HUDEP-2 (cell line): ENCODE measurements at regions not wholly inside any gene's neighbourhood (a gene's known extent, or its start where the extent isn't known, plus 50 kb on each side); places are given as distances from the start of the nearest gene placed in this dataset.
"Not testable (repeated sequence)": the region's sequence is repeated elsewhere in the genome, so short reads cannot be mapped to it uniquely, and the experiment has no call there.

Source experiments
- DNase-seq, 76 experiments: peaks; one replicate each; lab custom pipeline; 2025; ENCODE audit not compliant: unreplicated experiment in 76 of 76; lab: John Stamatoyannopoulos, UW

DNA sequence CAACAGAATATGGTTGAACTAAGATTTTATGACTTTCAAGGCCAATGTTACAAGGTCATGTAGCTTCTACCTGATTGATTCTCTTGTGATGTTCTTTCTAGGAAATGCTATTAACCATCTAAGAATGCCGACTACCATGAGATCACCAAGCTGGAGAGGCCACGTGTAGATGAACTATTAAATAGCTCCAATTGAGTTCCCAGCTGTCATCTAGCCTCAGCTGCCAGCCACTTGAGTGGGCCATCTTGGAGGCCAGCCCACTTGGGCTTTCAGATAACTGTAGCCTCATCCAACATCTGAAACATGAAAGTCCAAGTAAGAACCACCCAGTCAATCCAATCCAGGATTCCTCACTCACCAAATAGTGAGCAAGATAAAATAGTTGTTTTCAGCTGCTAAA lies 376.9 kb upstream of the TMEFF2 start:
- no peak for DNase-seq

DNA sequence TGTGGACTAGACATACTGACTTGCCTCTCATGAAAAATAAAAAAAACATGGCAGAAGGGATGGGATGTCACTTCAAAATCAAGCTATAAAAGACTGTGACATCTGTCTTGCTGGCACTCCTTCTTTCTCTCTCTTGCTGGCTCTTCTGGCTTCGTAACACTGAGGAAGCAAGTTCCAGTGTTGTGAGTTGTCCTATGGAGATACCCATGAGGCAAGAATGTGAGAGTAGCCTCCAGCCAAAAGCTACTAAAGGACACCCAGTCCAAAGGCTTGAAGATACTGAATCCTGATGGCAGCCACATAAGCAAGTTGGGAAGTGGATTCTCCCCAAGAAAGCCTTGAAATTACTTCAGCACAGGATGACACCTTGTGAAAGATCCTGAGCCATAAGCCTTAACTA lies 376.1 kb upstream of the TMEFF2 start:
- no peak for DNase-seq

DNA sequence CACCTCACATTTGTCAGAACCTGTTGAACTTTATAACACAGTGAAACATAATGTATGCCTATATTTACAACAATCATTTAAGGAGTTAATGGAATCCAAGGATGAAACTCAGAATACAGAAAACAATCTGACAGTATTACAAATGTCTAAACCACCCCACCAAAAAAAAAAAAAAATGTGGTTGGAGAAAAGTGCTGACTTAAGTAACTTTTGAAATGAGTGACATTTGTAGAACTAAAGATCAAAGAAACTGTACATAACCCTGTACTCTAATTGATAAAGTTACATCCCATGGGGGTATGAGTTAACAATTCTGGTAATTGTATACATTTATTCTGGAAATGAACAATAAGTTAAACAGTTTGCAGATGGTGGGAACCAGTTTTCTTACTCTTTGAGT lies 372.1 kb upstream of the TMEFF2 start:
- no peak for DNase-seq

DNA sequence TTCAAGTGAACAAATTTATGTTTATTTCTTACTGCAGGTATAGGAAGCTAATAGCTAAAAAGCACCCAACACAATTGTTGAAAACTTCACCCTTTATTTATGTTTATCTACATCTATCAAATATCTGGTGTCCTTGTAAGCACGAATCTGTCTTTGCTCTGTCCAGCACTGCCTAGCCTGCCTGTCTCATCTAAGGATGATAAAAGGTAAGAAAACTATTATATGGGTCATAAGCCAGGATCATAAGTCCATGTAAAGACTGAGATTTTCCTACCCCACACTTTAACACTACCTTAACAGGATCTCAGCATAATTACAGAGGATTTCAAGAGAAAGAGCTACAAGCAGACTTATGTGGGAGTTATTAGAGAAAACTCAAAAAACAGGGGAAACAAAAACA lies 365.6 kb upstream of the TMEFF2 start:
- DNase-seq, result no peak

DNA sequence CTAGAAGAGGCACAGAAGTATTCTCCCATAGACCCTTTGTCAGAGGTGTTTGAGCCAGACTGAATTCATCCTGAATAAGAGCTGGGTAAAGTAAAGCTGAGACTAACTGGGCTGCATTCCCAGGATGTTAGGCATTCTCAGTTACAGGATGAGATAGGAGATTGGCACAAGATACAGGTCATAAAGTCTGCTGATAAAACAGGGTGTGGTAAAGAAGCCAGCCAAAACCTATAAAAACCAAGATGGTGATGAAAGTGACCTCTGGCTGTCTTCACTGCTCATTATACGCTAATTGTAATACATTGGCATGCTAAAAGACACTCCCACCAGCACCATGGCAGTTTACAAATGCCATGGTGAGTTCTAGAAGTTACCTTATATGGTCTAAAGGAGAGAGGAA lies 364.9 kb upstream of the TMEFF2 start:
- no peak for DNase-seq

DNA sequence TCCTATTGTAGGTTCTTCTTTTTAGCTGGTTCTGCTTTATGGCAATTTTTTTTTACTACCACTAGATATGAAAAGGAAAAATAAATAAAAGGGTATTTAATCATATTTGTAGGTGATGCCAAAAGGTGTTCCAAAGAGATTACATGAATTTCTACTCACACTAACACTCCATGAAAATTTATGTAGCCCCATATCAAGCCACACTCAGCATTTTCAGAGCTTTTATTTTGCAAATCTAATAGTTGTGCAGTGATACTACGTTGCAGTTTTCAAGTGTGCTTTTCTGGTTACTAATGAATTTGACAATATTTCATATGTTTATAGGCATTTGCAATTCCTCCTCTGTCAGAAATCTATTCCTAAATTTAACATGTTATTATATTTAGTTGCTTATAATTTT lies 363.9 kb upstream of the TMEFF2 start:
- no peak for DNase-seq

DNA sequence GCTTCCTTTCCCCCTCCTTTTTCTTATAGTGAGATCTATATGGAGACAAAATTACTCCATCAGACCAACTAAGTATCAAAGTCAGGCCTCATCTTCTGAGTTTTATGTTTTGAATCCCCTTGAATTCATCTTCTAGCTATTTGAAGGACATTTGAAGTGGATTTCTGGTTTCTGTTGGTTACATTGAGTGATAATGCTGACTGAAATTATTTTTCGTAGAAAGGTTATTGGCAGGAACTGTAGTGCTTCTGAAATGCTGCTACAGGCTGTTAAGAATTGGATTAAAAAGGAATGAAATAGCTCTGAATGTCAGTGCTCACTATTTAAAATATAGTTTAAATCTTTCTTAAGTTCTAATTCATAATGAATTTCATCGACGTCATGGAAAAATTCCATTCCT lies 361.0 kb upstream of the TMEFF2 start:
- DNase-seq, result no peak

DNA sequence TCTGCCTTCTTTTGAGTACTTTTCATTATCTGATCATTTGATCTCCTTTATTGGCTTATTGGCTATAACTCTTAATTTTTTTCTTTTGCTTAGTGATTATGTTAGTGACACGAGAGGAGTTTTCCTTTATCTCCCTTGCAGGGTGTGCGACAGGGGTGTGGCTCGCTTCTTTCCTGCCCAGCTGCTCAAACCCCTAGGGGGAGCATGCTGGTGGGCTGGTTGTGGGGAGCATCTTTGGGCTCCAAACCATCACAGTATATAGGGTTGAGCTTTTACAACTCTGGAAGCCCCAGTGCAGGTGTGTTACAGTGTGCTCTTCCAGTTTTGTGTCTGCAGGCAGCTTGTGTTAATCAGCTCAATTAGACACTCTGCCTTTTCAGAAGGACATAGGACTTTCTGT lies 357.0 kb upstream of the TMEFF2 start:
- no peak for DNase-seq

DNA sequence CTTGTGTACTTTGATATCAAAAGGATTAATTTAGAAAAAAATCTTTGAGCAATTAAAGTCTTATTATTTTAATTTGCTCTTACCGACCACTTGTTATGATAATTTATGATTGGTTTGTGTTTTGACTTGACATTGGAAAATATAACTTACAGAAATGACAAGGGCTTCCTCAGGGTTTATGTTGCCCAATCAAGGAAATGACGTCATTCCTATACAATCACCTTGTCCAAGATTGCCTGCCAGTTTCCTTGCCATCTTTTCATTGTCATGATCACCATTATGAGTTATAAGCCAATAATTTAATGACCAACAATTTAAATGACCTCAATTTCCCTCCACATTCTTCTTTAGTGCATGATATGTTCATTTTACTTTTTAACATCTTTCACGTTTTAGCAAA lies 351.8 kb upstream of the TMEFF2 start:
- no peak for DNase-seq

DNA sequence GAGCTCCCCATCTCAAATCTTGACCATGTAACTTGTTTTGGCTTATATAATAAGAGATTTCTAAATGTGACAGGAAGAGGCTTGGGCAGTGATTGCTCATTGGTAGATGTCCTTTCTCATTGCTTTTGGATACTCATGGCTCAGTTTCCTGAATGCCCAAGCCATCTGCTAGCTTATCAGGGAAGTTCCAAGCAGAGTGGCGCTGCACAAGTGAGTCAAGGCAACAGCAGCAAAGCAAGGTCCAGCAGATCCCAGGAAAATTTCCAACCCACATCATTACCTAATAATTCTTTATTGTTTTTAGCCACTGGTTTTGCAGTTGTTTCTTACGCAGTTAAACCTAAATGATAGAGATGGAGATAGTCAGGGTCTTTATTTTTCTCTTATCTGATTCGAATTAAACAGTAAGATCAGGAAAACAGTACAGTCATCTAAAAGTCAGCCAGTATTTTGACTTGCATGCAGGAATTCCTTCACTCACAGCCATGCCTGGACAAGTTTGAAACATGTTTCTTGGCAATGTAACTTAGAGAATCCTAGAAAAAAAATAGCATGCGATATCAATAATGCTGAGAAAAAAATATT lies 349.7 kb upstream of the TMEFF2 start:
- no peak for DNase-seq

DNA sequence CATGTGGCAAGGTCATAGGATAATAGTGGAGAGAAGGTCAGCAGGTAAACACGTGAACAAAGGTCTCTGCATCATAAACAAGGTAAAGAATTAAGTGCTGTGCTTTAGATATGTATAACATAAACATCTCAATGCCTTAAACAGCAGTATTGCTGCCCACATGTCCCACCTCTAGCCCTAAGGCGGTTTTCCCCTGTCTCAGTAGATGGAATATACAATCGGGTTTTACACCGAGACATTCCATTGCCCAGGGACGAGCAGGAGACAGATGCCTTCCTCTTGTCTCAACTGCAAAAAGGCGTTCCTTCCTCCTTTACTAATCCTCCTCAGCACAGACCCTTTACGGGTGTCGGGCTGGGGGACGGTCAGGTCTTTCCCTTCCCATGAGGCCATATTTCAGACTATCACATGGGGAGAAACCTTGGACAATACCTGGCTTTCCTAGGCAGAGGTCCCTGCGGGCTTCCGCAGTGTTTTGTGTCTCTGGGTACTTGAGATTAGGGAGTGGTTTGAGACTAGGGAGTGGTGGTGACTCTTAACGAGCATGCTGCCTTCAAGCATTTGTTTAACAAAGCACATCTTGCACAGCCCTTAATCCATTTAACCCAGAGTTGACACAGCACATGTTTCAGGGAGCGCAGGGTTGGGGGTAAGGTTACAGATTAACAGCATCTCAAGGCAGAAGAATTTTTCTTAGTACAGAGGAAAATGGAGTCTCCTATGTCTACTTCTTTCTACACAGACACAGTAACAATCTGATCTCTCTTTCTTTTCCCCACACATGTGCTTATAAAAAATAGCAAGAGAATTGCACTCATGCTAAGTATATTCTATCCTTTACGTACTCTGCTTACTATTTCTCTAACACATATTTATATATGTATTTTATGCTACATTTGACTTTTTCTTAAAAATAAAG lies 347.7 kb upstream of the TMEFF2 start:
- DNase-seq, result not testable (repeated sequence)

DNA sequence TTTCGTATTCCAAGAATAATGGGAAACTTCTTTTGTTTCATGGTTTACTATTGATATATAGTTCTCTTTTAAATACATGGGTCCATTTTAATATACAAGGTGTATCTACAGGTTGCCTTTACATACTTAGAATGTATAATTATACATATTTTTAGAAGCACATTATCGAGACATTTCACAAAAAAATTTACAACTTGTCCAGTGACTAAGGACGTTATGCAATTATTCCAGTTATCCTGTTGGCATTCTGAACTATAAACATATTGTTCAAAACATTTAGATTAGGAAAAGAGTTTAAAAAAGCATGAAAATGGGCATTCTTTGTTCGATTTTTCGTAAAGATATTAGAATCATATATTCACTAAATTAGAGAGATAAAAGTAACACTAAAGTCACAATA lies 344.6 kb upstream of the TMEFF2 start:
- DNase-seq, result no peak

DNA sequence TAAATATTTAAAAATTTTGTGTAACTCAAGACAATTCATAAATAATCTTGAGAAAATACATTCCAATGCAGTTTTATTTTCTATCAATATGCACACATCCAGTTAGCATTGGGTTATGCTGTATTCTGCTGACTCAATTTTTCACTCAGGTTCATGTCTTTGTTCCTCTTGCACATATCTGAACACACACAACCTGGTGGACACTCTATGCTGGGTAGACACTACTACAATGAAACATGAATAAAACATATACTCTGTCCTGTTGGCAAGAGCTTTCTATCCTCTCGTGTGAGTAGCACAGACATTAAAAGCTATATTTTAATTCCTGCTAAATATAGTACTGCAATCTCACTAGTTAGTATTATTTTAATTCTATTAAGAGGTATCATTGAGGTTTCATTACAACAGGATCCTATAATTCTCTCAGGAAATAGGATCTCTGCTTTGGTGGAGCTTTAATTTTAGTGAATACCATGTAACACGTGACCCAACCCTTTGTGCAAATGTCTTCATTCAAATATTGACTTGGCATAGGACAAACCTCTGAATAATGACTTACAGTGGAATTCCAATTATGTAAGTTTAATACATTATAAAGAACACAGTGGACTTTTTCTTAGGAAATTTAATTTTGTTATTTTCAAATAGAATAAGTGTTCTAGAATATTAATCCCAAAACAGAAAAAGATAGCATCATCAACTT lies 342.3 kb upstream of the TMEFF2 start:
- no peak for DNase-seq

DNA sequence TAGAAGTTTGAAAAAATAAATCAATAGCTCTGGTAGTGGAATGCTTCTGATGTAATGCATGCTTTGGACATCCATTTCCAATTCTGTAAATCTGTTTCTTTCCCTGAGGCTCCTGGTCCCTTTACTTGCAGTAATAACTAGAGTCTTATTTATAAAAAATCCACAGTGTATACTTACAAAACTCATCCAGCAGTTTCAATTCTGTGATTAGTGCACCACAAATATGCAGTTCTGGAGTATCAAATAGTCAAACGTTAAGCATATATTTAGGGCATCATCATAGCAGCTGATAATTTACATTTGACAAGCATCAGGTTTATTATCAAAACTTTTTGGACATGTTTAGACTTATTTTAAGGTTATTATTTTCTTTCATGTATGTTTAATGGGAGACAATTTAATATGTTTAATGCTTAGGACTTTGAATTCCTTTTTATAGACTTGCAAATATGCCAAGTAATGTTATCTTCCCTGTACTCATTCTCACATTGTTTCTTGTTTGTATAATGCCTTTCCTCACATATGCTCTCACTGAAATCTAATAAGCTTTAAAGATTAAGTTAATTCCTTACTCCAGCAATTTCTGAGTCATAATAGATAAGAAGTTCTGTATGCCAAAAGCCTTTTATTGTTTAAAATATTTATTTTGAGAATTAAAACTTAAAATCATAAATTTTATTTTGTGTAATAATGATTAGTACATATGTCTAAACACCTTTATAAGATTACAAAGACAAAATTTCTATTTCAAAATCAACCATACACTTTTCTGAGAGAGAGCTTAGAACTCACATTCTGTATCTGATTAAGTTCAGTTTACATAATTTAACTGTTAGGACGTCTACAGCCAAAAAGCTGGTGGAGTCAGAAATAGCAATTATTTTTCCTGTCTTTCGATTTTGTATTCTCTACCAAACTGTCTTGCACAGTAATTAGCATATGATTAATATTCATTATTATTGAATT lies 341.5 kb upstream of the TMEFF2 start:
- DNase-seq, result no peak

DNA sequence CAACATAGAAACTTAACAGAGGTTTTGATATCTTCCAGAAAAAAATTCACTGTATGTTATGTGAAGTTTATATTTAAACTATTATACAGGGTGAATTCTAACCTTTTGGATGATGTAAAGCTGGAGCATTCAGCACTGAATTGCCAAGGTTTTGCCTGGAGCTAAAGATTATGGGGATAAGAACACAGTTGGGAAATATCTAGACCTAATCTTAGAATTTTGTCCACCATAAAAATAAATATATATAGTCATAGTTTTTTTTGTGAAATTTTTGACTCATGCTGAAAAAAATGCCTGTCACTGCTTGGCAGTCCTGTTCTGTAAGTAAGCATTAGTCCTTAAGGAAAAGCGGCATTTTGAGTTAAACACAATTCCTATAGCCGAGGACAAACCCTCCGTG lies 339.3 kb upstream of the TMEFF2 start:
- DNase-seq, result no peak

DNA sequence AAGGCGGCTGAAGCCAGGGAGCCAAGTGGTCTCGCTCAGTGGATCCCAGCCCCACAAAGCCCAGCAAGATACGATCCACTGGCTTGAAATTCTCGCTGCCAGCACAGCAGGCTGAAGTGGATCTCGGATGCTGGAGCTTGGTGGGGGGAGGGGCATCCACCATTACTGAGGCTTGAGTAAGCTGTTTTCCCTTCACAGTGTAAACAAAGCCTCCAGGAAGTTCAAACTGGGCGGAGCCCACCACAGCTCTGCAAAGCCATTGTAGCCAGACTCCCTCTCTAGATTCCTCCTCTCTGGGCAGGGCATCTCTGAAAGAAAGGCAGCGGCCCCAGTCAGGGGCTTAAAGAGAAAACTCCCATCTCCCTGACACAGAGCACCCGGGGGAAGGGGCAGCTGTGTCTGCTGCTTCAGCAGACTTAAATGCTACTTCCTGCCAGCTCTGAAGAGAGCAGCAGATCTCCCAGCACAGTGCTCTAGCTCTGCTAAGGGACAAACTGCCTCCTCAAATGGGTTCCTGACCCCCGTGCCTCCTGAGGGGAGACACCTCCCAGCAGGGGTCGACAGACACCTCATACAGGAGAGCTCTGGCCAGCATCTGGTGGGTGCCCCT lies 330.0 kb upstream of the TMEFF2 start:
- DNase-seq, result not testable (repeated sequence)

DNA sequence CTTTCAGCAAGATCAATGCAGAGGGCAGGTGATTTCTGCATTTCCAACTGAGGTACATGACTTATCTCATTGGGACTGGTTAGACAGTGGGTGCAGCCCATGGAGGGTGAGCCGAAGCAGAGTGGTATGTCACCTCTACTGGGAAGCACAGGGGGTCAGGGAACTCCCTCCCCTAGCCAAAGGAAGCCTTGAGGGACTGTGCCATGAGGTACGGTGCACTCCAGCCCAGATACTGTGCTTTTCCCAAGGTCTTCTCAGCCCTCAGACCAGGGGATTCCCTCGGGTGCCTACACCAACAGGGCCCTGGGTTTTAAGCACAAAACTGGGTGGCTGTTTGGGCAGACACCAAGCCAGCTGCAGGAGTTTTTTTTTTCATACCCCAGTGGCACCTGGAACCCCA lies 329.5 kb upstream of the TMEFF2 start:
- not testable (repeated sequence) for DNase-seq

DNA sequence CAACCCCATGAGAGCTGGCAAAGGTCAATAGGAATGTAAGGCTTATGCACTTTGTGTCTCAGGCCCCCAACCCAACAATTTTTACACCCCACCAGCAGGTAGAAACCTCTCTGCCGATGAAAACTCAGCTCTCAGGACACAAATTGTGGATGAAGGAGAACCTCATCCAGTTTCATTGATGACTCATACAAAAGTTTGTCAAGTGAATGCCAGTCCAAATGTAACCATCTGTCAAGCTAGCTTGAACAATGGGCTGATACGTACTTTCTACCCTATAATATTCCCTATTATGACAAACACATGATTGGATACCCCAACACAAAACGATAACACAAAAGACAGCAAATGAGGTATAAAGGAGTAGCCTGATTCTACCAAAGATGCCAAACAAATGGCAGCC lies 321.2 kb upstream of the TMEFF2 start:
- no peak for DNase-seq

DNA sequence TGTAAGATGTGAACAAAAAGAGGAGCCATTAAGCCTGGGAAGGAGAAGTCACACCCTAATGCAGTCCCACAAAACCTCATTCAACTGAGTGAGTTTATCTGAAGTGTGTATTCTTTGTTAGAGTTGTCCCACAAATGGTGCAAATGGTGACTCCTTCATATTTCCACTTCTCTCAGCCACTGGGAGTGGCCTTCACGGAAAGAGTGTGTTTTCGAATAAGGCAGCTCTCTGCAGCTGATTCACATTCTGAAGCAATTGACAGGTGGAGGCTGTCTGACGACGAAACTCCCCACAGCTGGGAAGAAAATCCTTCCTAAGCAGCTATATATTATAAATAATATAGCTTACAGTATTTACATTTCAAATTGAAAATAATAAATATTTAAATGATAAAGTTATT lies 318.8 kb upstream of the TMEFF2 start:
- DNase-seq, result no peak

DNA sequence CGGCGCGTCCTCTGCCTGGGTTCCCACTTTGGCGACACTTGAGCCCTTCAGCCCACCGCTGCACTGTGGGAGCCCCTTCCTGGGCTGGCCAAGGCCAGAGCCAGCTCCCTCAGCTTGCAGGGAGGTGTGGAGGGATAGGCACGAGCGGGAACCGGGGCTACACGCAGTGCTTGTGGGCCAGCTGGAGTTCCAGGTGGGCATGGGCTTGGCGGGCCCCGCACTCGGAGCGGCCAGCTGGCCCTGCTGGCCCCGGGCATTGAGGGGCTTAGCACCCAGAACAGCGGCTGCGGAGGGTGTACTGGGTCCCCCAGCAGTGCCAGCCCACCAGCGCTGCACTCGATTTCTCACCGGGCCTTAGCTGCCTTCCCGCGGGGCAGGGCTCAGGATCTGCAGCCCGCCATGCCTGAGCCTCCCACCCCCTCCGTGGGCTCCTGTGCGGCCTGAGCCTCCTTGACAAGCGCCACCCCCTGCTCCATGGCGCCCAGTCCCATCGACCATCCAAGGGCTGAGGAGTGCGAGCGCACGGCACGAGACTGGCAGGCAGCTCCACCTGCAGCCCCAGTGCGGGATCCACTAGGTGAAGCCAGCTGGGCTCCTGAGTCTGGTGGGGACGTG lies 313.2 kb upstream of the TMEFF2 start:
- DNase-seq, result not testable (repeated sequence)
